Kidney epithelial cell (primary cell): ENCODE measurements at regions not wholly inside any gene's neighbourhood (a gene's known extent, or its start where the extent isn't known, plus 50 kb on each side); places are given as distances from the start of the nearest gene placed in this dataset.
A peak's percentile ranks its signal among the peaks of the same experiment; 100 is the strongest.

ENCODE experiments used
- DNase-seq: peaks from one replicate; pipeline ENCODE4 v3.0.0-alpha.2; 2010; ENCODE audit warnings: low read depth
- H3K27me3 ChIP-seq: 2 replicates; pipeline ENCODE4 v1.6.0; 2011; ENCODE audit warnings: low read length; ENCODE audit not compliant: control insufficient read depth, insufficient read depth
- H3K36me3 ChIP-seq: 2 replicates; pipeline ENCODE4 v1.5.1; 2011; ENCODE audit warnings: low read length; ENCODE audit not compliant: control insufficient read depth, insufficient read depth
- H3K4me3 ChIP-seq: 2 replicates; pipeline ENCODE4 v1.5.1; 2011; ENCODE audit warnings: low read depth, mild to moderate bottlenecking, control low read depth, low read length
- TF ChIP-seq, protein P1 (sequence below): IDR thresholded peaks from 2 replicates; pipeline ENCODE4 v1.5.1; 2011; ENCODE audit warnings: mild to moderate bottlenecking, moderate library complexity, low read length, control low read depth, inconsistent platforms; ENCODE audit not compliant: insufficient read depth, poor library complexity, severe bottlenecking

DNA sequence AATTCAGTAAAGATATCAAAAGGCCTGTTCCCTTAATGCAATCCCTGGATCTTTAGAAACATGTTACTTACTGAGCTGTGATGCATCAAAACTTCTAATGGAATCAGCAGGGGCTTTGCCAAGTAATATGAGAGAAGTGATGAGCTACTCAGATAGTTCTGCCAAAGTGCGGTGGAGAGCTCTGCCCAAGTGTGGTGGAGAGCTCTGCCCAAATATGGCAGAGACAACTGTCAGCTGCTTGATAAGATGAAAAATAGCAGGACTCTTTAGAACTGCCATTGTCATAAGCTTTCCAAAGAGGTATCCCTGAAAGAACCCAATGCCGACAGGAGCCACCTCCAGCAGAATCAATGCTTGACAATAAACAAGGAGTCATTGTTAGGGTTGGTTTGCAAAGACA, 167.9 kb upstream of the SLC39A10 start:
- Histone ChIP-seq H3K36me3 (no peaks in the 10 kb centered on the region), H3K27me3 (no peaks in the 10 kb centered on the region)

DNA sequence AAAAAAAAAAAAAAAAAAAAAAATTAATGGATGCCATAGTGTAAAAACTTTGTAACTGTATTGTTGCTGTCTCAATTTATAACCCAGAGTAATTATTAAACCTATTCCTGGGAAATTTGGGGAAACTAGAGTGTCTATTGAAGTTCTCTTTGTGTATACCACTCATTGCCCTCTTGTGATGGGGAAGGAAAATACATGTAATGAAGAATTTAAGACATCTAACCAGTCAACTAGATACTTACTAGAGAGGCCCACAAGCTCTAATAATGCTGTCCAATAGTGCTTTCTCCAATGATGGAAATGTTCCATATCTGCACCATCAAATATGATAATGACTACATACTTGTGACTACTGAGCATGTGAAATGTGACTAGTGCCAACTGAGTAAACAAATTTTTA, 168.5 kb upstream of the SLC39A10 start:
- Histone ChIP-seq H3K27me3 (no peaks in the 10 kb centered on the region), H3K4me3 (no peak overlapping the region), H3K36me3 (no peaks in the 10 kb centered on the region)
- no peak for DNase-seq
- TF ChIP-seq, protein P1, sequence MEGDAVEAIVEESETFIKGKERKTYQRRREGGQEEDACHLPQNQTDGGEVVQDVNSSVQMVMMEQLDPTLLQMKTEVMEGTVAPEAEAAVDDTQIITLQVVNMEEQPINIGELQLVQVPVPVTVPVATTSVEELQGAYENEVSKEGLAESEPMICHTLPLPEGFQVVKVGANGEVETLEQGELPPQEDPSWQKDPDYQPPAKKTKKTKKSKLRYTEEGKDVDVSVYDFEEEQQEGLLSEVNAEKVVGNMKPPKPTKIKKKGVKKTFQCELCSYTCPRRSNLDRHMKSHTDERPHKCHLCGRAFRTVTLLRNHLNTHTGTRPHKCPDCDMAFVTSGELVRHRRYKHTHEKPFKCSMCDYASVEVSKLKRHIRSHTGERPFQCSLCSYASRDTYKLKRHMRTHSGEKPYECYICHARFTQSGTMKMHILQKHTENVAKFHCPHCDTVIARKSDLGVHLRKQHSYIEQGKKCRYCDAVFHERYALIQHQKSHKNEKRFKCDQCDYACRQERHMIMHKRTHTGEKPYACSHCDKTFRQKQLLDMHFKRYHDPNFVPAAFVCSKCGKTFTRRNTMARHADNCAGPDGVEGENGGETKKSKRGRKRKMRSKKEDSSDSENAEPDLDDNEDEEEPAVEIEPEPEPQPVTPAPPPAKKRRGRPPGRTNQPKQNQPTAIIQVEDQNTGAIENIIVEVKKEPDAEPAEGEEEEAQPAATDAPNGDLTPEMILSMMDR, result no peak

More for the DNA sequence above, 167.9 kb upstream of the SLC39A10 start:
- DNase-seq, result no peak
- TF ChIP-seq, protein P1, result no peak
- H3K4me3 ChIP-seq, result no peak overlapping the region

DNA sequence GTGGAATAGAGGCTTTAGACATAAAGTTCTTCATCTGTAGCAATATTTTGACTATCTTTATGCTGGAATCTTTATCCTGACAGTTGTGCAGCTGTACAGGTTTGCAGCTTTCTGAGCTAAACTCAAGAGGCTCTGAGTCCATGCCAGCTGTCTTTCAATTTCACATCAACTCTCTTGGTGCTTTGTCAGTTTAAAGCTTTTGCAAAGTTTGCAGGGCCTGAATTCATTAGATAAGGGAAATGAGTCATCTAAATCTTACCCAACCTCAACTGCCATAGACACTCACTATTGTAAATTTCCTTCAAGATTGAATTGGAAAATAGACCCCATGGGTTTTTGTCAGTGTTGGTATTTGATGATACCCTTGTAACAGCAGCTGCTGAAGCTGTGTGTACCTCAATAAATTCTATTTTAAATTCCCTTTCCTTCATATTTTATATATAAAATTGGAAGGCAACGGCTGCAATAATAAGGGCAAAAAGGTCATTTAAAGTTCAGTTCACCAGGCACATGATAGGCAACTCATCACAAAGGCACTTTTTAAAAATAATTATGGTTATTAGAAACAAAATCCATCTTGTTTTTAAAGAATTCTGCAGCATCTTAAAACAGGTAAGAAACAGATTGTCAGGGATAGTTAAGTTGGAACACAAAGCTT, 169.9 kb upstream of the SLC39A10 start:
- no peaks in the 10 kb centered on the region for H3K36me3 ChIP-seq
- no peaks in the 10 kb centered on the region for H3K27me3 ChIP-seq
- TF ChIP-seq, protein P1, result no peak
- peak; percentile 34 for DNase-seq
- no peak overlapping the region for H3K4me3 ChIP-seq

DNA sequence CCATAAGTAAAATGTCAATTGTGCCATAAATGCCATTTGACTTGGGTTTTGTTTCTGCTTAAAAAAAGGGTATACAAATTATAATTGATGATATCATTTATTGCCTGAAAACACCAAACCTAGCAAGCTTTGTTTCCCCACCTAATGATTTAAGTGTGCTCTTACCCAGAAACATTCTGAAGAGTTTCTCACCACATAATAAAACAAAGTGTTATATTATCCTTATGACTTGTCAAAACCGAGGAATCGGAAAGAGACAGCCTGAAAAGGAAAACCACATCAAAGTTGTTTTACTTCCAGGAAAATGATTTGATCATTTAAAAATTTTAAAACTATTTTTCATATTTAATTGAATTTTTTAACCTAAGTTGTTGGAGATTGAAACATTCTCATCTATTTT, 170.5 kb upstream of the SLC39A10 start:
- Histone ChIP-seq H3K36me3 (no peaks in the 10 kb centered on the region), H3K4me3 (no peak overlapping the region), H3K27me3 (no peaks in the 10 kb centered on the region)
- TF ChIP-seq, protein P1, result no peak
- no peak for DNase-seq

DNA sequence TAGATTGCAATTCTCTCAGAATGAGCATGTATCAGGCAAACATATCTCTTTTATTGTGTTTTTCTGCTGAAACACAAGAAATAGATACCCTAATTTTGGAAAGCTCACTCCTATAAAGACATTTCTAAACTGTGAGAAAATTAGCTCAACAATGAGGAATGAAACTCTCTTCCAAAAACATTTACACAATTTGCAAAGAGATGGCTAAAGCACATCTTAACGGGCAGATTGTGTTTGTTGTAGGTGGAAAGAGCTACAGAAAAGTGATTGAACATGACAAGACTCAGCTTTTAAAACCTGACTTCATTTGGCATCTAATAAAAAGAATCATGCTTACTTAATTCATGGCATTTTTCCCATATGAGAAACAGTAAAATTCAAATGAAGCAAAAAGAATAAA, 175.0 kb upstream of the SLC39A10 start:
- H3K36me3 ChIP-seq, result no peaks in the 10 kb centered on the region

DNA sequence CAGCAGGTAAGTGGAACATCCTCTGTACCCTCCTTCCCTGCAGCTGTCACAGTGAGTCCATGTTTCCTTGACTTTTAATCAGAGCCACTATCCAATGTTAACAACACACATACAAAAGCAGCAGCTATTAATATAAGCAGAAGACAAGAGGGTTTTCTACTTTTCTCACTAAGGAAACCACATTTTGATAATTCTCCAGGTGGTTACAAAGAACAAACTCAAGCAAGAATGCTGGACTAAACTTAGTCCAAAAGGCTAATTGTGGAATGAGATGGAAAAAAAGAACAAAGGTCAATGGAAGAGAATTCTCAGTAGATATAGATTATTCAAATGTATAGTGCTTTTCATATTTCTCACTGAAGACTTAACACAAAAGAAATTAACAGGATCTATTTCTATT, 176.9 kb upstream of the SLC39A10 start:
- no peak for DNase-seq
- TF ChIP-seq, protein P1, result no peak

More for the DNA sequence above, 175.0 kb upstream of the SLC39A10 start:
- H3K4me3 ChIP-seq, result no peak overlapping the region
- H3K27me3 ChIP-seq, result no peaks in the 10 kb centered on the region
- DNase-seq, result no peak
- TF ChIP-seq, protein P1, result no peak

More for the DNA sequence above, 176.9 kb upstream of the SLC39A10 start:
- Histone ChIP-seq H3K27me3 (no peaks in the 10 kb centered on the region), H3K4me3 (no peak overlapping the region), H3K36me3 (no peaks in the 10 kb centered on the region)
